Esophagus muscularis mucosa (tissue), 4 donors: ENCODE measurements at regions not wholly inside any gene's neighbourhood (a gene's known extent, or its start where the extent isn't known, plus 50 kb on each side); places are given as distances from the start of the nearest gene placed in this dataset.

Experiments used
- DNase-seq: peaks from one replicate; pipeline ENCODE4 v3.0.0-alpha.2; 2017; ENCODE audit errors: extremely low spot score
- H3K27ac ChIP-seq, 4 donors: fragments of 200-600 bp; sonication (generic); replicated peaks in 1 of 4; 1 replicate in 3 of 4; 2 replicates in 1 of 4; pipeline ENCODE4 v1.5.1; 2016 to 2019; ENCODE audit warnings: mild to moderate bottlenecking in 1 of 4
- H3K27me3 ChIP-seq, 4 donors: fragments of 200-600 bp; sonication (generic); one replicate each; pipeline versions ENCODE4 v1.5.1 to v1.6.0; 2016 to 2019
- H3K36me3 ChIP-seq, 4 donors: fragments of 200-600 bp; sonication (generic); one replicate each; pipeline ENCODE4 v1.5.1; 2016 to 2019
- H3K4me1 ChIP-seq, 4 donors: fragments of 200-600 bp; sonication (generic); one replicate each; pipeline ENCODE4 v1.5.1; 2016 to 2019
- H3K4me3 ChIP-seq, 4 donors: fragments of 200-600 bp; sonication (generic); 1 replicate in 2 of 4; 2 replicates in 2 of 4; pipeline ENCODE4 v1.5.1; 2016 to 2019; ENCODE audit warnings: mild to moderate bottlenecking in 4 of 4, moderate library complexity in 1 of 4
- H3K9me3 ChIP-seq, 4 donors: fragments of 200-600 bp; sonication (generic); 1 replicate in 3 of 4; 2 replicates in 1 of 4; pipeline ENCODE4 v1.5.1; 2016 to 2019
- CTCF ChIP-seq, 3 experiments: fragments of 200-600 bp in 2 of 3; fragments of 450-650 bp in 1 of 3; sonication (generic) in 2 of 3; IDR thresholded peaks; one replicate each; pipeline ENCODE4 v1.5.1; 2017 to 2019; ENCODE audit warnings: antibody characterized with exemption in 3 of 3, mild to moderate bottlenecking in 2 of 3, moderate library complexity in 1 of 3
- EP300 ChIP-seq: sonication (generic); formaldehyde crosslinking; IDR thresholded peaks from one replicate; pipeline ENCODE4 v1.6.1; 2017; ENCODE audit warnings: antibody characterized with exemption
- POLR2A ChIP-seq: fragments of 450-650 bp; IDR thresholded peaks from one replicate; pipeline ENCODE4 v1.6.1; 2017; ENCODE audit warnings: antibody characterized with exemption, moderate library complexity, mild to moderate bottlenecking, low read depth
- POLR2AphosphoS5 ChIP-seq, 2 donors: sonication (generic); formaldehyde crosslinking; IDR thresholded peaks; one replicate each; pipeline ENCODE4 v1.6.1; 2017; ENCODE audit warnings: antibody characterized with exemption in 2 of 2
- WGBS: methylation state at CpG from one replicate; pipeline ENCODE4 v1.1.5; 2018; 5-methylcytosine and 5-hydroxymethylcytosine counted together
- intact Hi-C: fragments of 100-400 bp; cut with DNase I; formaldehyde crosslinking; loops from one replicate; pipeline ENCODE4 v1.15.1; 2023

- intact Hi-C loops = no loop called here
- H3K36me3 ChIP-seq = no peaks in the 10 kb centered on the region
- no peak overlapping the region for H3K27ac ChIP-seq
- TF ChIP-seq POLR2AphosphoS5 (IDR thresholded peaks at IDR 0.05) = no peak
- TF ChIP-seq POLR2A = no peak
- no peak for TF ChIP-seq EP300
- no peak for TF ChIP-seq CTCF (IDR thresholded peaks at IDR 0.05)
- no peaks in the 10 kb centered on the region for H3K4me1 ChIP-seq
- H3K9me3 ChIP-seq = peaks cover 0 to 4% (median 0%) of the 10 kb centered on the region in 4 donors
- 91% methylated on average over 7 of the region's 8 CpGs for WGBS
- no peak for DNase-seq
- H3K27me3 ChIP-seq = no peaks in the 10 kb centered on the region
- no peak overlapping the region for H3K4me3 ChIP-seq
These were observed 142.8 kb downstream of the ZIC5 start for GRCh38 chr13:99828735-99829134.

GRCh38 chr13:99828123-99828522, 143.4 kb downstream of the ZIC5 start:
- Histone ChIP-seq H3K4me1 (no peaks in the 10 kb centered on the region), H3K9me3 (peaks cover 0 to 10% (median 2%) of the 10 kb centered on the region in 4 donors), H3K27ac (no peak overlapping the region), H3K36me3 (no peaks in the 10 kb centered on the region), H3K27me3 (no peaks in the 10 kb centered on the region), H3K4me3 (no peak overlapping the region)
- 92% methylated on average over 3 of the region's 3 CpGs for WGBS
- TF ChIP-seq POLR2A (no peak), EP300 (no peak), CTCF (IDR thresholded peaks at IDR 0.05) (no peak), POLR2AphosphoS5 (IDR thresholded peaks at IDR 0.05) (no peak)
- no peak for DNase-seq
- intact Hi-C loops = no loop called here

- TF ChIP-seq POLR2A (no peak), POLR2AphosphoS5 (IDR thresholded peaks at IDR 0.05) (no peak), CTCF (IDR thresholded peaks at IDR 0.05) (no peak), EP300 (no peak)
- no peaks in the 10 kb centered on the region for H3K4me1 ChIP-seq
- intact Hi-C loops = no loop called here
- H3K4me3 ChIP-seq = no peak overlapping the region
- peaks cover 0 to 11% (median 2%) of the 10 kb centered on the region in 4 donors for H3K9me3 ChIP-seq
- no peaks in the 10 kb centered on the region for H3K36me3 ChIP-seq
- no peak overlapping the region for H3K27ac ChIP-seq
- 97% methylated on average over 12 of the region's 12 CpGs for WGBS
- no peaks in the 10 kb centered on the region for H3K27me3 ChIP-seq
- DNase-seq = no peak
These were observed 144.4 kb downstream of the ZIC5 start for GRCh38 chr13:99827011-99827772.

GRCh38 chr13:99823961-99824360, 147.6 kb downstream of the ZIC5 start:
- Histone ChIP-seq H3K4me1 (no peaks in the 10 kb centered on the region), H3K9me3 (peaks cover 0 to 11% (median 2%) of the 10 kb centered on the region in 4 donors), H3K27me3 (no peaks in the 10 kb centered on the region), H3K4me3 (no peak overlapping the region), H3K27ac (no peak overlapping the region), H3K36me3 (no peaks in the 10 kb centered on the region)
- DNase-seq = no peak
- WGBS = 72% methylated on average over 2 of the region's 2 CpGs
- TF ChIP-seq CTCF (IDR thresholded peaks at IDR 0.05) (no peak), POLR2A (no peak), POLR2AphosphoS5 (IDR thresholded peaks at IDR 0.05) (no peak), EP300 (no peak)
- intact Hi-C loops = no loop called here

GRCh38 chr13:99822820-99823219, 148.7 kb downstream of the ZIC5 start:
- H3K36me3 ChIP-seq = no peaks in the 10 kb centered on the region
- intact Hi-C loops = no loop called here
- DNase-seq = no peak
- 86% methylated on average over 2 of the region's 2 CpGs for WGBS
- no peak overlapping the region for H3K4me3 ChIP-seq
- H3K9me3 ChIP-seq = peaks cover 0 to 11% (median 2%) of the 10 kb centered on the region in 4 donors
- H3K4me1 ChIP-seq = no peaks in the 10 kb centered on the region
- no peaks in the 10 kb centered on the region for H3K27me3 ChIP-seq
- no peak for TF ChIP-seq POLR2AphosphoS5 (IDR thresholded peaks at IDR 0.05)
- TF ChIP-seq CTCF (IDR thresholded peaks at IDR 0.05) = no peak
- no peak for TF ChIP-seq POLR2A
- TF ChIP-seq EP300 = no peak
- no peak overlapping the region for H3K27ac ChIP-seq
